WTC11 (cell line): ENCODE measurements at regions not wholly inside any gene's neighbourhood (a gene's known extent, or its start where the extent isn't known, plus 50 kb on each side); places are given as distances from the start of the nearest gene placed in this dataset.

Source experiments
- ATAC-seq: fragments of 200-7000 bp; cut with Tn5 transposase; 2 replicates; pipeline ENCODE4 v1.10.0; 2021; ENCODE audit warnings: mild to moderate bottlenecking, moderate library complexity
- CTCF ChIA-PET: fragments of 300-600 bp; sonication (Branson Sonifier 250); formaldehyde crosslinking; loops from one replicate; lab custom pipeline; 2021; ENCODE audit warnings: antibody characterized with exemption; lab: Charles Lee
- POLR2A ChIA-PET: fragments of 350-600 bp; sonication (Branson Sonifier 250); formaldehyde crosslinking; loops from one replicate; lab custom pipeline; 2021; ENCODE audit warnings: antibody characterized with exemption; lab: Charles Lee
- DNase-seq: peaks from one replicate; pipeline ENCODE4 v3.0.0; 2021; ENCODE audit warnings: low spot score
- H3K27ac Mint-ChIP-seq: 2 replicates; pipeline ENCODE4 v1.8.0; 2021; ENCODE audit warnings: mixed read lengths
- H3K27me3 Mint-ChIP-seq: 2 replicates; pipeline ENCODE4 v1.8.0; 2021; ENCODE audit warnings: low read depth, mild to moderate bottlenecking, moderate library complexity, mixed read lengths
- H3K36me3 Mint-ChIP-seq: 2 replicates; pipeline ENCODE4 v1.8.0; 2021; ENCODE audit warnings: mixed read lengths
- H3K4me1 Mint-ChIP-seq: 2 replicates; pipeline ENCODE4 v1.8.0; 2022; ENCODE audit warnings: mixed read lengths
- H3K4me3 Mint-ChIP-seq: 2 replicates; pipeline ENCODE4 v1.8.0; 2021; ENCODE audit warnings: mild to moderate bottlenecking, moderate library complexity, mixed read lengths
- H3K9me3 Mint-ChIP-seq: 2 replicates; pipeline ENCODE4 v1.8.0; 2021; ENCODE audit warnings: mixed read lengths
- CREB1 ChIP-seq: sonication (generic); formaldehyde crosslinking; IDR thresholded peaks from 2 replicates; pipeline ENCODE4 v1.8.0; 2023; ENCODE audit warnings: mild to moderate bottlenecking, missing genetic modification reagents
- FOXJ3 ChIP-seq: sonication (generic); formaldehyde crosslinking; IDR thresholded peaks from 2 replicates; pipeline ENCODE4 v1.9.0; 2021; ENCODE audit warnings: missing genetic modification reagents, mild to moderate bottlenecking, borderline replicate concordance
- GTF2I ChIP-seq: fragments of 250-450 bp; sonication (Bioruptor Pico); conservative IDR thresholded peaks from 2 replicates; pipeline ENCODE4 v1.4.0; 2021; ENCODE audit warnings: mild to moderate bottlenecking
- MYBL2 ChIP-seq: sonication (generic); formaldehyde crosslinking; IDR thresholded peaks from 2 replicates; pipeline ENCODE4 v1.8.1; 2023; ENCODE audit warnings: mild to moderate bottlenecking, moderate library complexity, missing genetic modification reagents
- NFYB ChIP-seq: sonication (generic); formaldehyde crosslinking; conservative IDR thresholded peaks from 2 replicates; pipeline ENCODE4 v1.8.0; 2022; ENCODE audit warnings: low read depth, missing genetic modification reagents
- NR1H2 ChIP-seq: sonication (generic); formaldehyde crosslinking; IDR thresholded peaks from 2 replicates; pipeline ENCODE4 v1.9.0; 2021; ENCODE audit warnings: mild to moderate bottlenecking, moderate library complexity, missing genetic modification reagents
- RELA ChIP-seq: sonication (generic); formaldehyde crosslinking; IDR thresholded peaks from 2 replicates; pipeline ENCODE4 v1.8.1; 2022; ENCODE audit warnings: missing genetic modification reagents, mild to moderate bottlenecking, borderline replicate concordance
- SP1 ChIP-seq: sonication (generic); formaldehyde crosslinking; conservative IDR thresholded peaks from 2 replicates; pipeline ENCODE4 v1.8.1; 2022; ENCODE audit warnings: missing genetic modification reagents
- TCF7 ChIP-seq: sonication (generic); formaldehyde crosslinking; IDR thresholded peaks from 2 replicates; pipeline ENCODE4 v1.8.0; 2022; ENCODE audit warnings: mild to moderate bottlenecking, low read depth, missing genetic modification reagents, moderate library complexity
- TP53 ChIP-seq: sonication (generic); formaldehyde crosslinking; IDR thresholded peaks from 2 replicates; pipeline ENCODE4 v1.8.1; 2023; ENCODE audit warnings: mild to moderate bottlenecking, missing genetic modification reagents
- ZBTB21 ChIP-seq: sonication (generic); formaldehyde crosslinking; IDR thresholded peaks from 2 replicates; pipeline ENCODE4 v1.8.1; 2023; ENCODE audit warnings: mild to moderate bottlenecking, missing genetic modification reagents, borderline replicate concordance
- ZNF416 ChIP-seq: fragments of 250-450 bp; sonication (Bioruptor Pico); IDR thresholded peaks from 2 replicates; pipeline ENCODE4 v1.9.0; 2021; ENCODE audit warnings: mild to moderate bottlenecking, inconsistent platforms
- TF ChIP-seq, protein P1 (sequence below): sonication (generic); formaldehyde crosslinking; IDR thresholded peaks from 2 replicates; pipeline ENCODE4 v1.8.1; 2023; ENCODE audit warnings: mild to moderate bottlenecking, missing genetic modification reagents, moderate library complexity
- TF ChIP-seq, protein P2 (sequence below): sonication (generic); formaldehyde crosslinking; IDR thresholded peaks from 2 replicates; pipeline ENCODE4 v1.8.1; 2023; ENCODE audit warnings: mild to moderate bottlenecking, missing genetic modification reagents
- TF ChIP-seq, protein P3 (sequence below): fragments of 200-600 bp; IDR thresholded peaks from 2 replicates; pipeline ENCODE4 v1.8.0; 2022; ENCODE audit warnings: antibody characterized with exemption
- TF ChIP-seq, protein P4 (sequence below): sonication (generic); formaldehyde crosslinking; IDR thresholded peaks from 2 replicates; pipeline ENCODE4 v1.8.1; 2023; ENCODE audit warnings: mild to moderate bottlenecking, missing genetic modification reagents, moderate library complexity
- TF ChIP-seq, protein P5 (sequence below): fragments of 250-450 bp; sonication (Bioruptor Pico); conservative IDR thresholded peaks from 2 replicates; pipeline ENCODE4 v1.9.0; 2021; ENCODE audit warnings: mild to moderate bottlenecking
- TF ChIP-seq, protein P6 (sequence below): sonication (generic); formaldehyde crosslinking; IDR thresholded peaks from 2 replicates; pipeline ENCODE4 v1.8.0; 2023; ENCODE audit warnings: missing genetic modification reagents, mild to moderate bottlenecking, borderline replicate concordance

DNA sequence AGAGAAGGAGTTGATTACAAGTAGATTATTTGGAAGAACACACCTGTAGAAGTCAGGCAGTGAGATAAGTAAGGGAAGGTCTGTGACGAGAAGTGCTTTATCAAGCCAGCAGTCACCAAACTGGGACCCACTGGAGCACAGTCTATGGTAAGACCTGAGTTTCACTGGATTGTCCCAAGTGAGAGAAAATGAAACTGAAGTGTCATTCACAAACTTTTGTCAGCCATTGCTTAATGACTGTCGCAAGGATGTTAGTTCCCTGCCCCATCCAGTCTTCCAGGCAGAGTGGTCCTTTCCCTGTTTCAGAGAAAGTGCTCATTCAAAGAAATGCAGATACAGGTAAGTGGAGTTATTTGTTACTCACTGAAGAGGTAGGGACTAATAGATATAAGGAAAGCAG, 728.0 kb upstream of the TENM4 start:
- ATAC-seq = no peak
- Mint-ChIP-seq H3K27ac (no peak overlapping the region), H3K9me3 (peaks cover 24% of the 10 kb centered on the region), H3K36me3 (peaks cover 8% of the 10 kb centered on the region; the same call in 1 of the 2 replicates), H3K27me3 (no peaks in the 10 kb centered on the region; the same call in 1 of the 2 replicates), H3K4me3 (no peak overlapping the region), H3K4me1 (peaks cover 17% of the 10 kb centered on the region)
- DNase-seq = no peak
- TF ChIP-seq SP1 (CRISPR knock-in tag) (no peak), ZBTB21 (CRISPR knock-in tag) (no peak), RELA (CRISPR knock-in tag) (no peak), CREB1 (no peak), FOXJ3 (CRISPR knock-in tag) (no peak), GTF2I (CRISPR knock-in tag) (no peak), ZNF416 (CRISPR knock-in tag) (no peak), TCF7 (no peak), MYBL2 (CRISPR knock-in tag) (no peak), NFYB (CRISPR knock-in tag) (no peak), TP53 (CRISPR knock-in tag) (no peak), NR1H2 (CRISPR knock-in tag) (no peak)
- TF ChIP-seq, protein P1, sequence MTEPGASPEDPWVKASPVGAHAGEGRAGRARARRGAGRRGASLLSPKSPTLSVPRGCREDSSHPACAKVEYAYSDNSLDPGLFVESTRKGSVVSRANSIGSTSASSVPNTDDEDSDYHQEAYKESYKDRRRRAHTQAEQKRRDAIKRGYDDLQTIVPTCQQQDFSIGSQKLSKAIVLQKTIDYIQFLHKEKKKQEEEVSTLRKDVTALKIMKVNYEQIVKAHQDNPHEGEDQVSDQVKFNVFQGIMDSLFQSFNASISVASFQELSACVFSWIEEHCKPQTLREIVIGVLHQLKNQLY (CRISPR knock-in tag) = no peak
- TF ChIP-seq, protein P2, sequence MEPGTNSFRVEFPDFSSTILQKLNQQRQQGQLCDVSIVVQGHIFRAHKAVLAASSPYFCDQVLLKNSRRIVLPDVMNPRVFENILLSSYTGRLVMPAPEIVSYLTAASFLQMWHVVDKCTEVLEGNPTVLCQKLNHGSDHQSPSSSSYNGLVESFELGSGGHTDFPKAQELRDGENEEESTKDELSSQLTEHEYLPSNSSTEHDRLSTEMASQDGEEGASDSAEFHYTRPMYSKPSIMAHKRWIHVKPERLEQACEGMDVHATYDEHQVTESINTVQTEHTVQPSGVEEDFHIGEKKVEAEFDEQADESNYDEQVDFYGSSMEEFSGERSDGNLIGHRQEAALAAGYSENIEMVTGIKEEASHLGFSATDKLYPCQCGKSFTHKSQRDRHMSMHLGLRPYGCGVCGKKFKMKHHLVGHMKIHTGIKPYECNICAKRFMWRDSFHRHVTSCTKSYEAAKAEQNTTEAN (CRISPR knock-in tag) = no peak
- TF ChIP-seq, protein P3, sequence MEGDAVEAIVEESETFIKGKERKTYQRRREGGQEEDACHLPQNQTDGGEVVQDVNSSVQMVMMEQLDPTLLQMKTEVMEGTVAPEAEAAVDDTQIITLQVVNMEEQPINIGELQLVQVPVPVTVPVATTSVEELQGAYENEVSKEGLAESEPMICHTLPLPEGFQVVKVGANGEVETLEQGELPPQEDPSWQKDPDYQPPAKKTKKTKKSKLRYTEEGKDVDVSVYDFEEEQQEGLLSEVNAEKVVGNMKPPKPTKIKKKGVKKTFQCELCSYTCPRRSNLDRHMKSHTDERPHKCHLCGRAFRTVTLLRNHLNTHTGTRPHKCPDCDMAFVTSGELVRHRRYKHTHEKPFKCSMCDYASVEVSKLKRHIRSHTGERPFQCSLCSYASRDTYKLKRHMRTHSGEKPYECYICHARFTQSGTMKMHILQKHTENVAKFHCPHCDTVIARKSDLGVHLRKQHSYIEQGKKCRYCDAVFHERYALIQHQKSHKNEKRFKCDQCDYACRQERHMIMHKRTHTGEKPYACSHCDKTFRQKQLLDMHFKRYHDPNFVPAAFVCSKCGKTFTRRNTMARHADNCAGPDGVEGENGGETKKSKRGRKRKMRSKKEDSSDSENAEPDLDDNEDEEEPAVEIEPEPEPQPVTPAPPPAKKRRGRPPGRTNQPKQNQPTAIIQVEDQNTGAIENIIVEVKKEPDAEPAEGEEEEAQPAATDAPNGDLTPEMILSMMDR = no peak
- TF ChIP-seq, protein P4, sequence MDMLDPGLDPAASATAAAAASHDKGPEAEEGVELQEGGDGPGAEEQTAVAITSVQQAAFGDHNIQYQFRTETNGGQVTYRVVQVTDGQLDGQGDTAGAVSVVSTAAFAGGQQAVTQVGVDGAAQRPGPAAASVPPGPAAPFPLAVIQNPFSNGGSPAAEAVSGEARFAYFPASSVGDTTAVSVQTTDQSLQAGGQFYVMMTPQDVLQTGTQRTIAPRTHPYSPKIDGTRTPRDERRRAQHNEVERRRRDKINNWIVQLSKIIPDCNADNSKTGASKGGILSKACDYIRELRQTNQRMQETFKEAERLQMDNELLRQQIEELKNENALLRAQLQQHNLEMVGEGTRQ (CRISPR knock-in tag) = no peak
- TF ChIP-seq, protein P5, sequence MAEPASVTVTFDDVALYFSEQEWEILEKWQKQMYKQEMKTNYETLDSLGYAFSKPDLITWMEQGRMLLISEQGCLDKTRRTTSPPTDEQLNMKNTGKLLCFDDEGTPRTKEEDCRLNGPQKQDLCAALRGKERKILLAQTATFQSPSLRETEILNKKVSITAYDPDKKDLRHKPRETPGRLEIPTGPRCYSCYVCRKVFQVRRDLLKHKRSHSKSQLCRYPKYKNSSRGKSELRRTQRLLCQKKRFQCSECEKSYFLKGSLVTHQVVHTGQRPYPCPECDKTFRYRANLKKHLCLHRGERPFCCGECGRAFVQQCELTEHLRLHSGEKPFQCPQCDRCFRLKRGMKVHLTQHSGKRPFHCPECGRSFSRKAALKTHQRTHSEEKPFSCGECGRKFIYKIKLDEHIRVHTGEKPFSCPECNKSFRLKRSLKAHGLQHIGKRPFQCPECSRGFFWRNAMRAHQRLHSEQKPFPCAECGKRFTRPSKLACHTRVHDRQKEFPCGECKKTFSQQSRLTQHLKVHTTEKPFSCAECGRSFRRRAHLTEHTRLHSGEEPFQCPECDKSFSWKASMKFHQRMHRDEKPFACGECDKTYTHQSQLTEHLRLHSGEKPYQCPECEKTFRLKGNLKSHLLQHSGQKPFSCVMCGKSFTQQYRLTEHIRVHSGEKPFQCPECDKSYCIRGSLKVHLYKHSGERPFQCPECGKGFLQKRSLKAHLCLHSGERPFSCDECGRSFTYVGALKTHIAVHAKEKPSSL (CRISPR knock-in tag) = no peak
- TF ChIP-seq, protein P6, sequence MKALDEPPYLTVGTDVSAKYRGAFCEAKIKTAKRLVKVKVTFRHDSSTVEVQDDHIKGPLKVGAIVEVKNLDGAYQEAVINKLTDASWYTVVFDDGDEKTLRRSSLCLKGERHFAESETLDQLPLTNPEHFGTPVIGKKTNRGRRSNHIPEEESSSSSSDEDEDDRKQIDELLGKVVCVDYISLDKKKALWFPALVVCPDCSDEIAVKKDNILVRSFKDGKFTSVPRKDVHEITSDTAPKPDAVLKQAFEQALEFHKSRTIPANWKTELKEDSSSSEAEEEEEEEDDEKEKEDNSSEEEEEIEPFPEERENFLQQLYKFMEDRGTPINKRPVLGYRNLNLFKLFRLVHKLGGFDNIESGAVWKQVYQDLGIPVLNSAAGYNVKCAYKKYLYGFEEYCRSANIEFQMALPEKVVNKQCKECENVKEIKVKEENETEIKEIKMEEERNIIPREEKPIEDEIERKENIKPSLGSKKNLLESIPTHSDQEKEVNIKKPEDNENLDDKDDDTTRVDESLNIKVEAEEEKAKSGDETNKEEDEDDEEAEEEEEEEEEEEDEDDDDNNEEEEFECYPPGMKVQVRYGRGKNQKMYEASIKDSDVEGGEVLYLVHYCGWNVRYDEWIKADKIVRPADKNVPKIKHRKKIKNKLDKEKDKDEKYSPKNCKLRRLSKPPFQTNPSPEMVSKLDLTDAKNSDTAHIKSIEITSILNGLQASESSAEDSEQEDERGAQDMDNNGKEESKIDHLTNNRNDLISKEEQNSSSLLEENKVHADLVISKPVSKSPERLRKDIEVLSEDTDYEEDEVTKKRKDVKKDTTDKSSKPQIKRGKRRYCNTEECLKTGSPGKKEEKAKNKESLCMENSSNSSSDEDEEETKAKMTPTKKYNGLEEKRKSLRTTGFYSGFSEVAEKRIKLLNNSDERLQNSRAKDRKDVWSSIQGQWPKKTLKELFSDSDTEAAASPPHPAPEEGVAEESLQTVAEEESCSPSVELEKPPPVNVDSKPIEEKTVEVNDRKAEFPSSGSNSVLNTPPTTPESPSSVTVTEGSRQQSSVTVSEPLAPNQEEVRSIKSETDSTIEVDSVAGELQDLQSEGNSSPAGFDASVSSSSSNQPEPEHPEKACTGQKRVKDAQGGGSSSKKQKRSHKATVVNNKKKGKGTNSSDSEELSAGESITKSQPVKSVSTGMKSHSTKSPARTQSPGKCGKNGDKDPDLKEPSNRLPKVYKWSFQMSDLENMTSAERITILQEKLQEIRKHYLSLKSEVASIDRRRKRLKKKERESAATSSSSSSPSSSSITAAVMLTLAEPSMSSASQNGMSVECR (CRISPR knock-in tag) = no peak
- ChIA-PET POLR2A (no interaction called here), CTCF (interaction anchor here (1.5 kb wide), 1 partner anchor 11 kb away, joined by 4 read pairs; no protein-coding TSS in a partner anchor)
